ENCODE measurements at regions not wholly inside any gene's neighbourhood (a gene's known extent, or its start where the extent isn't known, plus 50 kb on each side); places are given as distances from the start of the nearest gene placed in this dataset.

GRCh38 chr4:23991444-23991843 lies 101.6 kb upstream of the PPARGC1A start:
- 67% methylated on average over 1 of the region's 1 CpG for WGBS (ENCODE audit: insufficient coverage)
- intact Hi-C loops (cut with micrococcal nuclease) = no loop called here
- Mint-ChIP-seq H3K36me3 (no peaks in the 10 kb centered on the region), H3K27ac (no peak overlapping the region), H3K4me1 (no peaks in the 10 kb centered on the region), H3K27me3 (ENCODE audit: low read depth in 2 of 2) (no peaks in the 10 kb centered on the region), H3K4me3 (no peak overlapping the region), H3K9me3 (peaks cover 0 to 9% of the 10 kb centered on the region in 2 donors)
- TF ChIP-seq CTCF (IDR thresholded peaks at IDR 0.05) = no peak
- no peak for DNase-seq
- no peaks in the 10 kb centered on the region for H3K4me1 ChIP-seq (ENCODE audit: control insufficient read depth, insufficient read depth, low read length)
- no peaks in the 10 kb centered on the region for H3K27me3 ChIP-seq (ENCODE audit: control insufficient read depth, insufficient read depth, low read length)
- no peaks in the 10 kb centered on the region for H3K36me3 ChIP-seq (ENCODE audit: control insufficient read depth, insufficient read depth, low read length)
- no peak overlapping the region for H3K4me3 ChIP-seq (ENCODE audit: low read length)
- no peak overlapping the region for H3K27ac ChIP-seq (ENCODE audit: low read length)
- no peak for ATAC-seq
- no peaks in the 10 kb centered on the region for H3K9me3 ChIP-seq (ENCODE audit: control insufficient read depth, insufficient read depth, low read length)

GRCh38 chr4:23986270-23986669 lies 96.4 kb upstream of the PPARGC1A start:
- peaks cover 6 to 11% of the 10 kb centered on the region in 2 donors for H3K9me3 Mint-ChIP-seq
- DNase-seq = no peak
- Histone ChIP-seq H3K27ac (ENCODE audit: low read length) (no peak overlapping the region), H3K36me3 (ENCODE audit: control insufficient read depth, insufficient read depth, low read length) (no peaks in the 10 kb centered on the region), H3K27me3 (ENCODE audit: control insufficient read depth, insufficient read depth, low read length) (no peaks in the 10 kb centered on the region), H3K4me3 (ENCODE audit: low read length) (no peak overlapping the region), H3K9me3 (ENCODE audit: control insufficient read depth, insufficient read depth, low read length) (no peaks in the 10 kb centered on the region), H3K4me1 (ENCODE audit: control insufficient read depth, insufficient read depth, low read length) (no peaks in the 10 kb centered on the region)
- H3K27me3 Mint-ChIP-seq (ENCODE audit: low read depth in 2 of 2) = no peaks in the 10 kb centered on the region
- no peak overlapping the region for H3K27ac Mint-ChIP-seq
- H3K36me3 Mint-ChIP-seq = no peaks in the 10 kb centered on the region
- no peak overlapping the region for H3K4me3 Mint-ChIP-seq
- intact Hi-C loops (cut with micrococcal nuclease) = no loop called here
- no peak for TF ChIP-seq CTCF (IDR thresholded peaks at IDR 0.05)
- no peaks in the 10 kb centered on the region for H3K4me1 Mint-ChIP-seq
- 79% methylated on average over 2 of the region's 5 CpGs for WGBS (ENCODE audit: insufficient coverage)
- no peak for ATAC-seq

- TF ChIP-seq CTCF (IDR thresholded peaks at IDR 0.05) = no peak
- DNase-seq (no peak), ATAC-seq (no peak)
- Mint-ChIP-seq H3K4me3 (no peak overlapping the region), H3K9me3 (peaks cover 9% of the 10 kb centered on the region in 2 donors), H3K4me1 (no peaks in the 10 kb centered on the region), H3K27ac (no peak overlapping the region), H3K27me3 (ENCODE audit: low read depth in 2 of 2) (no peaks in the 10 kb centered on the region), H3K36me3 (no peaks in the 10 kb centered on the region)
- Histone ChIP-seq H3K4me1 (ENCODE audit: control insufficient read depth, insufficient read depth, low read length) (no peaks in the 10 kb centered on the region), H3K36me3 (ENCODE audit: control insufficient read depth, insufficient read depth, low read length) (no peaks in the 10 kb centered on the region), H3K4me3 (ENCODE audit: low read length) (no peak overlapping the region), H3K9me3 (ENCODE audit: control insufficient read depth, insufficient read depth, low read length) (no peaks in the 10 kb centered on the region), H3K27me3 (ENCODE audit: control insufficient read depth, insufficient read depth, low read length) (no peaks in the 10 kb centered on the region), H3K27ac (ENCODE audit: low read length) (no peak overlapping the region)
- WGBS (ENCODE audit: insufficient coverage) = no CpG with 5 or more reads among the region's 1 CpG
- intact Hi-C loops (cut with micrococcal nuclease) = no loop called here
Observed at GRCh38 chr4:23981328-23981727, 91.5 kb upstream of the PPARGC1A start.

GRCh38 chr4:23979534-23979933 lies 89.7 kb upstream of the PPARGC1A start:
- Histone ChIP-seq H3K4me3 (ENCODE audit: low read length) (no peak overlapping the region), H3K36me3 (ENCODE audit: control insufficient read depth, insufficient read depth, low read length) (no peaks in the 10 kb centered on the region), H3K27ac (ENCODE audit: low read length) (no peak overlapping the region), H3K9me3 (ENCODE audit: control insufficient read depth, insufficient read depth, low read length) (no peaks in the 10 kb centered on the region), H3K4me1 (ENCODE audit: control insufficient read depth, insufficient read depth, low read length) (no peaks in the 10 kb centered on the region), H3K27me3 (ENCODE audit: control insufficient read depth, insufficient read depth, low read length) (no peaks in the 10 kb centered on the region)
- intact Hi-C loops (cut with micrococcal nuclease) = no loop called here
- Mint-ChIP-seq H3K36me3 (no peaks in the 10 kb centered on the region), H3K27ac (no peak overlapping the region), H3K4me1 (no peaks in the 10 kb centered on the region), H3K9me3 (peaks cover 9 to 12% of the 10 kb centered on the region in 2 donors), H3K27me3 (ENCODE audit: low read depth in 2 of 2) (no peaks in the 10 kb centered on the region), H3K4me3 (no peak overlapping the region)
- ATAC-seq (no peak), DNase-seq (no peak)
- 81% methylated on average over 4 of the region's 5 CpGs for WGBS (ENCODE audit: insufficient coverage)
- no peak for TF ChIP-seq CTCF (IDR thresholded peaks at IDR 0.05)
